Erythroblast (primary cell): ENCODE measurements at regions not wholly inside any gene's neighbourhood (a gene's known extent, or its start where the extent isn't known, plus 50 kb on each side); places are given as distances from the start of the nearest gene placed in this dataset.

Source experiments
- DNase-seq, 2 experiments: peaks; one replicate each; lab custom pipeline; 2025; lab: John Stamatoyannopoulos, UW
- GATA1 ChIP-seq: IDR thresholded peaks from 2 replicates; pipeline ENCODE4 v1.6.1; 2011; ENCODE audit warnings: low read depth, mild to moderate bottlenecking, control low read depth, low read length, moderate library complexity
- POLR2A ChIP-seq: IDR thresholded peaks from 2 replicates; pipeline ENCODE4 v1.6.1; 2011; ENCODE audit warnings: mild to moderate bottlenecking, low read length

- DNase-seq, result no peak
- no peak for TF ChIP-seq GATA1
- no peak for TF ChIP-seq POLR2A
Observed at GRCh38 chr10:50990568-50991455, 83.5 kb upstream of the PRKG1 start.

DNA sequence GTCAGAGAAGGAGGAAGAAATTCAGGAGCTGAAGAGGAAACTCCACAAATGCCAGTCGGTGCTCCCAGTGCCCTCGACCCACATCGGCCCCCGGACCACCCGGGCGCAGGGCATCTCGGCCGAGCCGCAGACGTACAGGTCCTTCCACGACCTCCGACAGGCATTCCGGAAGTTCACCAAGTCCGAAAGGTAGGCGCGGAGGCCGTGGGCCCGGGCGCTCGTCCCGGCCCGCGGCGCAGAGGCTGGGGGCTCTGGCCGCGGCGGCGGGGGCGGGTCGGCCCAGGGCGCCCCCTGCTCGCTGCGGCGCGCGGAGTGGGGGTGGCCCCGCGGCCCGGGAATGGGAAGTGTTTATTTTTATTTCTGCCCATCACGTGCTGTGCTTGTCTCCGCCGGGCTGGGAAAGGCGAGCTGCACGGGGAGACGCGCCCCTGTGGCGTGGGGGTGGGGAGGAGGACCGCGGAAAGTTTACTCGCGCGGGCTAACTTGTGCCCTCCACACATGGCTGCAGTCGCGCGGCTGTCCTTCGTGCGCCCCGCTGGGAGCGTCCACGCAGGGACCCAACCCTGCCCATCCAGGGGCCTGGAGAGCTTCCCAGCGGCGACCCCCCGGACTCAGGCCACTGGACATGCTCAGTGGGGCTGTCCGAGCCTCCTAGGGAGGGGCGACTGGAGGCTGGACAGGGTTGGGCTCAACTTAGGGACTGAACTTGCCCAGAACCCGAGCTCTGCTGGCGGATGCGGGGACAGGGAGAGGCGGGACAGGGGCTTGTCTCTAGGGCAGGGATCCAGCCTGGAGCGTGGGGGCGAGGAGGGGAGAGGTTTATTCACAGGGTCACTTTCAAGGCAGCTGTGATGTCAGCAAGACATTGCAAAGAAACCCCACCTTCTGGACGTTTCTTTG lies 82.6 kb upstream of the PRKG1 start:
- no peak for DNase-seq
- TF ChIP-seq GATA1 (no peak), POLR2A (no peak)

- DNase-seq, result no peak
- no peak for TF ChIP-seq POLR2A
- TF ChIP-seq GATA1, result no peak
Observed at GRCh38 chr10:50992356-50992901, 81.9 kb upstream of the PRKG1 start.

DNA sequence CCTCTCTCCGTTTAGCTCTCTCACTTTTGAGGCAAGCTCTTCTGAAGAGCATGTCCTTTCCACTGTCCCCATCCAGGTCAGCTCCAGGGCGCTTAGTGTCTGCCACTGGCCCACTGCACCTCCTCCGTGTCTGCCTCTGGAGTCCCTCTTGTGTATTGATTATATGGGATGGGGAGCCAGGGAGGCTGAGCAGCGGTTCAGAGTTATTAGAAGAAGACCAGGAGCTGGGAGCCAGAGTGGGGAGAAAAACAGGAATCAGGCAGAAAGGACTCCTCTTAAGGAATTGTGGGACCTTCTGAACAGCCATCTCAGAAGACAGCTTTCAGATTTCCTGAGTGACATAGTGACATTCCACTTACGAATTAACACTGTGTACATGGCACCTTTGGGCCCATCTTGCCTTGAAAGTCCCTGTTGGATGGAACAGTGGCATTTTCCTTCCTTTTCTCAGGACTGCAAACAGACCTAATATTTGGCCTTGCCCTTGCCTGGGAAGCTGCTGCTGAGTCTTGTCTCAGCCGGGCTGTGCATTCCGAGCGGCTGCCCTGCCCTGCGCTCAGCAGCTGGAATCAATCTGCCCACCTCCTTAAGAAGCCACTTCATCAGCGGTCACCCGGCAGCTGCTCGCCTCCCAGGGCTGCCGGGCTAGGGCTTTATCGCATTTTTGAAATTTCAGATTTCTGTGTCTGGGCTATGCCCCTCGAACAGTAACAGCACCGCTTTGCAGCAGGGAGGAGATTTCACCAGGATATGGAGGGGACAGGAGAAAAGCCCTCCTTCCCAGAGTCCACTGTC lies 81.1 kb upstream of the PRKG1 start:
- no peak for DNase-seq
- TF ChIP-seq POLR2A (no peak), GATA1 (no peak)

DNA sequence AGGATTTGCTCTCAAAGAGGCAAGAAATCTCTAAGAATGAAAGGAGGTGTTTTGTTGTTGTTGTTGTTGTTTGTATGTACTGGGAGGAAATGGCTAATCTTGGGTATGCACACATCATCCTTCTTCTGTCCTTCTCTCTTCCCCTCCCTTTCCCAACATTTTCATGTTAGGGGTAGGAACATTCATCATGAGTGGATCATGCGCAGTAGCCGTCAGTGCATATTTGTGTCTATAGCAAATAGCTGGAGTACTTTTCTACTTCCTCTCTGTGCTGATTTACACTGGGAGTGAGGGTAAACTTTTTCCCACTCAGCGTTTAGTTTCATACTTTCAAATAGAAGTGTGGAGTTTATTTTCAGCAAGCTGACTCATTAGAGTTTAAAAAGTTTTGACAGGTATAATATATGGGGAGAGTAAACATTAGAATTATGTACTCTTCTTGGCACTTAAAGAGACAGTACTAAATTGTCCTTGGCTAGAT lies 80.5 kb upstream of the PRKG1 start:
- TF ChIP-seq GATA1, result no peak
- TF ChIP-seq POLR2A, result no peak
- DNase-seq, result no peak

DNA sequence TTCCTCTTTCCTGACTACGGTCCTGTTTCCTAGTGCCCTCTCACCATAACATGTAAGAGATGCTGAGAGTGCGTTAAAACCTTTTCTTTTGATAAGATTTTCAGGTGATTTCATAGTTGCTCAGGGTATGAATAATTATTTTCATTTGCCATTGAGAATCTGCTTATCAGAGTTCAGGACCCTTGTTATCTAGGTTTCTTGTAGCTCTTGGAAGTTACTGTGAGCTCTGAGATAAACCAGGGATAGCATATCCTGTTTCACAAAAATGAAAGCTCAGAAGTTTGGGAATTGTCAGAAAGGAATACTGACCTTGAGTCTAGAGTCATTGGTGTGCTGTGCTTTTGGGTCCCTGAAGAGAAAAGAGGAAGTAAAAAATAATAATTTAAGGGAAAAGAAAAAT lies 76.8 kb upstream of the PRKG1 start:
- TF ChIP-seq GATA1, result no peak
- TF ChIP-seq POLR2A, result no peak
- no peak for DNase-seq

DNA sequence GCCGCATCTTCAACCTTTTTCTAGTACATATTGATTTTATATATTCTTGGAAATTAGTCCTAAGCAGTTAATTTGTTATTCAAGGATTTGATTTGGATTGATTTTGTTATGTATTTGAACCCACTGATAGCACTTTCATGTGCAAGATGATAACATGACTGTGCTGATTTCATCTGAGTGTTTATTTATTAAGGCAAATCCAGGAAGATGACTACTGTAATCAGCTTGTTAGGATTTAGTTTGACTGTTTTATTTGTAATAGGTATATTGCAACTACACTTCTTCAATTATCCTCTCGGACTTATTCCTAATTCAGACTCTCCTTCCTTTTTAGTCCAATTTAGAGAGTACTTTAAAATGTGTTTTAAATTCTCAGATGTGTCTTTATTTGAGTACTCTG lies 75.1 kb upstream of the PRKG1 start:
- no peak for TF ChIP-seq GATA1
- no peak for DNase-seq

GRCh38 chr10:51000164-51000563 lies 74.1 kb upstream of the PRKG1 start:
- no peak for TF ChIP-seq POLR2A
- TF ChIP-seq GATA1, result no peak
- no peak for DNase-seq

- DNase-seq, result no peak
- TF ChIP-seq GATA1, result no peak
- no peak for TF ChIP-seq POLR2A
Observed at GRCh38 chr10:51000976-51001375, 73.3 kb upstream of the PRKG1 start.

DNA sequence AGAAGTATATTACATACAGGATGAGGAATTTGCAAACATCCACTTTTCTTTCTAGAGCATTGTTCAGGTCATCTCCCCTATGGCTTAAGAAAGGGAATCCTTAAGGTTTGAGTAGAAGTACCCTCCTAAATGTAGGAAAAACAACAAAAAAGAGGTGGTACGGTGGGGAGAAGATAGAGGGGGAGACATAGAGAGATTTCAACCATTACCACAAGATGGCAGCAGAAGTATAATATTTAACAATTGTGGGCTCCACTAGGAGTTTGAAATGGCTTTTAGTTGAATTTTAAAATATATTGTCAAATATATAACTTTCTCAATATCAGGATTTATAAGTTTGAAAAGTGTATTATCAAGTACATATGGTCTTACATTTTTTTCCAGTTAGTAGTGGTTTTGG lies 72.7 kb upstream of the PRKG1 start:
- DNase-seq, result peak in 1 of 2 experiments; percentile 28
- TF ChIP-seq POLR2A, result no peak
- TF ChIP-seq GATA1, result no peak

DNA sequence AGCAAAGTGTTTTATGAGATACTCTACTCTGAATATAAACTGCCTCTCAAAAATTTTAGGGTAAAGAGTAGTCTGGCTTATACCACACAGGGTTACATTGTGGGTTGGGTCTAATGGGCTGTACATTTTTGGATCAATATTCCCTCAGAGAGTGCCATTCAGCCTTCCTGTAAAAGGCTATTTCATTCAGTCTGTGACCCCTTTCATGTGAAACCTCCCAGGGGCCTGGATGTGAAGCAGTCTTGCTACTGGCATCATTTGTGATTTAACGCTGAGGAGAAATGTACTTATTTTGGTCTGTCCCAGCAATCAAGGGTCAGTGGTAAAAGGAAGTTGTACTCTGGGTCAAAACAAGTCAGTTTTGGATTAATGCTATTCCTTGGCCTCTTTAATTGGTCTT lies 71.8 kb upstream of the PRKG1 start:
- DNase-seq, result no peak
- TF ChIP-seq POLR2A, result no peak

- TF ChIP-seq POLR2A, result no peak
- TF ChIP-seq GATA1, result no peak
- DNase-seq, result no peak
Observed at GRCh38 chr10:51004776-51005175, 69.5 kb upstream of the PRKG1 start.

DNA sequence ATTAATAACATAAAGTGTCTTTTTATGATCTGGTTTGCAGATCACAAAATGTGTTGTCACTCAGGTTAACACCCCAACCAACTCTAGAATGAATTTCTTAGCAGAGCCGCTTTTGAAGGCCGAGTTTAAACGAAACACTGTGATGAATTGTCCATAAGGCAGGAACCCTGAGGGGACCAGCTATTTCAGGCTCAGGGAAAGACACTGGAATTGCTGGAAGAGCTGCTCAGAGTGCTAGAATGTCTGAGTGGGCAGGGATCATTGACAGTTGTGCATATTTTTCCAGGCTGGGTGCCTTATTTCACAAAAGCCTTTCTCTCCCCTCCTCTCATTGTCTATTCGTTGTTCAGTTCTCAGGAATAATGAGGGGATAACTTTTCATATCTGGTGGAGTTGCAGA lies 68.7 kb upstream of the PRKG1 start:
- DNase-seq, result no peak
- no peak for TF ChIP-seq GATA1
- TF ChIP-seq POLR2A, result no peak

DNA sequence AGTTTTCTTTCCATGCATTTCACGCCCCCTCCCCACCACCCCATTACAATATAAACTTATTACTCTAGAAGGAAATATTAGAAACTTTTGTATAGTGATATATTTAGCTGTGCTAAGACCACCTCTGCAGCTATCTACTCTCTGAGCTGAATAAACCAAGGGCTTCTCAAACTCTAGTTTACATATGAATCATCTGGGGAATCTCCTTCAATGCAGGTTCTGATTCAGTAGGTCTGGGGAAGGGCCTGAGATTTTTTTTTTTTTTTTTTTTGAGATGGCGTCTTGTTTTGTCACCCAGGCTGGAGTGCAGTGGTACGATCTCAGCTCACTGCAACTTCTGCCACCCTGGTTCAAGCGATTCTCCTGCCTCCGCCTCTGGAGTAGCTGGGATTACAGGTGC lies 67.6 kb upstream of the PRKG1 start:
- DNase-seq, result no peak
- no peak for TF ChIP-seq GATA1
